PC-3 (cell line): ENCODE measurements at regions not wholly inside any gene's neighbourhood (a gene's known extent, or its start where the extent isn't known, plus 50 kb on each side); places are given as distances from the start of the nearest gene placed in this dataset.

Experiments used
- EZH2 ChIP-seq: fragments of 300-600 bp; sonication (generic); IDR thresholded peaks from one replicate; pipeline ENCODE4 v1.6.1; 2017; ENCODE audit warnings: antibody characterized with exemption, mild to moderate bottlenecking, low read length; ENCODE audit not compliant: unreplicated experiment
- TF ChIP-seq, protein P1 (sequence below): fragments of 300-600 bp; sonication (generic); conservative IDR thresholded peaks from 2 replicates; pipeline ENCODE4 v1.5.1; 2017; ENCODE audit warnings: antibody characterized with exemption, low read depth, mild to moderate bottlenecking, low read length

DNA sequence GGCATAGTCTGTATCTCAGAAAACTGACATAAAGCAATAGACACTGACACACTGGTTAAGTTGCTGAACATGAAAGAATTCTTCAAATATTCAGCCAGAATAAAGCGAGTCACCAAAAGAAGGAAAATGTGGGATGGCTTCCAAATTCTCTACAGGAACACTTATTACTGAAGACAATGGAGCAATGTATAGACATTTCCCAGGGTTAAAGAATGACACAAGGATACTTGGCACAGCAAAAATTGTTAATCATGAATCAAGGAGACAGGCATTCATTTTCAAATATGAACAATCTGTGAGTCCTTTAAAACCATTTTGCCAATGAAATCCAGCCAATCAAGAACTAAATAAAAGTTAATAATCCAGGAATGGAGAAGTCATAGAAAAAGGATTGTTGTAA lies 92.5 kb downstream of the MTX3 start:
- TF ChIP-seq, protein P1, sequence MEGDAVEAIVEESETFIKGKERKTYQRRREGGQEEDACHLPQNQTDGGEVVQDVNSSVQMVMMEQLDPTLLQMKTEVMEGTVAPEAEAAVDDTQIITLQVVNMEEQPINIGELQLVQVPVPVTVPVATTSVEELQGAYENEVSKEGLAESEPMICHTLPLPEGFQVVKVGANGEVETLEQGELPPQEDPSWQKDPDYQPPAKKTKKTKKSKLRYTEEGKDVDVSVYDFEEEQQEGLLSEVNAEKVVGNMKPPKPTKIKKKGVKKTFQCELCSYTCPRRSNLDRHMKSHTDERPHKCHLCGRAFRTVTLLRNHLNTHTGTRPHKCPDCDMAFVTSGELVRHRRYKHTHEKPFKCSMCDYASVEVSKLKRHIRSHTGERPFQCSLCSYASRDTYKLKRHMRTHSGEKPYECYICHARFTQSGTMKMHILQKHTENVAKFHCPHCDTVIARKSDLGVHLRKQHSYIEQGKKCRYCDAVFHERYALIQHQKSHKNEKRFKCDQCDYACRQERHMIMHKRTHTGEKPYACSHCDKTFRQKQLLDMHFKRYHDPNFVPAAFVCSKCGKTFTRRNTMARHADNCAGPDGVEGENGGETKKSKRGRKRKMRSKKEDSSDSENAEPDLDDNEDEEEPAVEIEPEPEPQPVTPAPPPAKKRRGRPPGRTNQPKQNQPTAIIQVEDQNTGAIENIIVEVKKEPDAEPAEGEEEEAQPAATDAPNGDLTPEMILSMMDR = no peak
- no peak for TF ChIP-seq EZH2
